T-helper 17 cell (primary cell): ENCODE measurements at regions not wholly inside any gene's neighbourhood (a gene's known extent, or its start where the extent isn't known, plus 50 kb on each side); places are given as distances from the start of the nearest gene placed in this dataset.

Experiments
- ATAC-seq: fragments of 150-1000 bp; cut with Tn5 transposase; 2 replicates; pipeline ENCODE4 v1.10.0; 2021; ENCODE audit warnings: mild to moderate bottlenecking, moderate library complexity
- DNase-seq, 3 donors: peaks; one replicate each; pipeline versions ENCODE4 v3.0.0 to v3.0.0-alpha.2; 2020 to 2021
- H3K9me3 ChIP-seq: one replicate; pipeline ENCODE4 v1.7.0; 2013; ENCODE audit warnings: low read length, mild to moderate bottlenecking; ENCODE audit not compliant: control insufficient read depth, poor library complexity, severe bottlenecking
- H3K27ac Mint-ChIP-seq: one replicate; pipeline ENCODE4 v1.8.0; 2022; ENCODE audit warnings: mild to moderate bottlenecking, moderate library complexity, mixed read lengths
- H3K27me3 Mint-ChIP-seq: one replicate; pipeline ENCODE4 v1.8.0; 2022; ENCODE audit warnings: mixed read lengths
- H3K36me3 Mint-ChIP-seq: one replicate; pipeline ENCODE4 v1.8.0; 2022; ENCODE audit warnings: low read depth, mixed read lengths
- H3K4me1 Mint-ChIP-seq: one replicate; pipeline ENCODE4 v1.8.0; 2022; ENCODE audit warnings: mild to moderate bottlenecking, mixed read lengths
- H3K4me3 Mint-ChIP-seq: one replicate; pipeline ENCODE4 v1.8.0; 2022; ENCODE audit warnings: mild to moderate bottlenecking, moderate library complexity, mixed read lengths

- H3K27ac Mint-ChIP-seq, result no peak overlapping the region
- no peak overlapping the region for H3K4me3 Mint-ChIP-seq
- DNase-seq (no peak), ATAC-seq (no peak)
- no peaks in the 10 kb centered on the region for H3K4me1 Mint-ChIP-seq
- H3K36me3 Mint-ChIP-seq, result no peaks in the 10 kb centered on the region
- H3K27me3 Mint-ChIP-seq, result no peaks in the 10 kb centered on the region
- H3K9me3 ChIP-seq, result no peaks in the 10 kb centered on the region
Observed at GRCh38 chr12:115212356-115212755, 528.4 kb upstream of the TBX3 start.

GRCh38 chr12:115210533-115211252, 526.7 kb upstream of the TBX3 start:
- H3K36me3 Mint-ChIP-seq, result no peaks in the 10 kb centered on the region
- ATAC-seq (no peak), DNase-seq (no peak)
- no peaks in the 10 kb centered on the region for H3K27me3 Mint-ChIP-seq
- no peak overlapping the region for H3K27ac Mint-ChIP-seq
- no peak overlapping the region for H3K4me3 Mint-ChIP-seq
- no peaks in the 10 kb centered on the region for H3K4me1 Mint-ChIP-seq
- no peaks in the 10 kb centered on the region for H3K9me3 ChIP-seq

GRCh38 chr12:115209230-115209629, 525.3 kb upstream of the TBX3 start:
- H3K4me1 Mint-ChIP-seq, result no peaks in the 10 kb centered on the region

GRCh38 chr12:115208098-115208497, 524.1 kb upstream of the TBX3 start:
- Mint-ChIP-seq H3K4me1 (no peaks in the 10 kb centered on the region), H3K36me3 (no peaks in the 10 kb centered on the region), H3K4me3 (no peak overlapping the region), H3K27me3 (no peaks in the 10 kb centered on the region), H3K27ac (no peak overlapping the region)
- H3K9me3 ChIP-seq, result no peaks in the 10 kb centered on the region
- ATAC-seq, result no peak
- DNase-seq, result no peak

More at GRCh38 chr12:115209230-115209629, 525.3 kb upstream of the TBX3 start:
- no peaks in the 10 kb centered on the region for H3K9me3 ChIP-seq
- Mint-ChIP-seq H3K36me3 (no peaks in the 10 kb centered on the region), H3K27ac (no peak overlapping the region), H3K27me3 (no peaks in the 10 kb centered on the region), H3K4me3 (no peak overlapping the region)
- no peak for ATAC-seq
- no peak for DNase-seq

- H3K9me3 ChIP-seq, result no peaks in the 10 kb centered on the region
- Mint-ChIP-seq H3K27ac (no peak overlapping the region), H3K36me3 (no peaks in the 10 kb centered on the region), H3K4me3 (no peak overlapping the region), H3K27me3 (no peaks in the 10 kb centered on the region), H3K4me1 (no peaks in the 10 kb centered on the region)
- DNase-seq (no peak), ATAC-seq (no peak)
Observed at GRCh38 chr12:115207216-115207915, 523.4 kb upstream of the TBX3 start.

- DNase-seq (no peak), ATAC-seq (no peak)
- H3K9me3 ChIP-seq, result no peaks in the 10 kb centered on the region
- Mint-ChIP-seq H3K27me3 (no peaks in the 10 kb centered on the region), H3K4me3 (no peak overlapping the region), H3K4me1 (no peaks in the 10 kb centered on the region), H3K36me3 (no peaks in the 10 kb centered on the region), H3K27ac (no peak overlapping the region)
Observed at GRCh38 chr12:115206801-115207200, 522.8 kb upstream of the TBX3 start.

GRCh38 chr12:115205755-115206308, 521.9 kb upstream of the TBX3 start:
- H3K9me3 ChIP-seq, result no peaks in the 10 kb centered on the region
- Mint-ChIP-seq H3K4me3 (no peak overlapping the region), H3K4me1 (no peaks in the 10 kb centered on the region), H3K36me3 (no peaks in the 10 kb centered on the region), H3K27ac (no peak overlapping the region), H3K27me3 (no peaks in the 10 kb centered on the region)
- ATAC-seq (no peak), DNase-seq (no peak)

GRCh38 chr12:115204957-115205754, 521.2 kb upstream of the TBX3 start:
- no peak for DNase-seq
- Mint-ChIP-seq H3K27ac (no peak overlapping the region), H3K36me3 (no peaks in the 10 kb centered on the region)

GRCh38 chr12:115203701-115204100, 519.7 kb upstream of the TBX3 start:
- Mint-ChIP-seq H3K4me3 (no peak overlapping the region), H3K4me1 (no peaks in the 10 kb centered on the region), H3K27ac (no peak overlapping the region), H3K27me3 (no peaks in the 10 kb centered on the region), H3K36me3 (no peaks in the 10 kb centered on the region)
- DNase-seq, result no peak
- no peaks in the 10 kb centered on the region for H3K9me3 ChIP-seq
- ATAC-seq, result no peak

More at GRCh38 chr12:115204957-115205754, 521.2 kb upstream of the TBX3 start:
- H3K4me1 Mint-ChIP-seq, result no peaks in the 10 kb centered on the region
- no peaks in the 10 kb centered on the region for H3K27me3 Mint-ChIP-seq
- H3K4me3 Mint-ChIP-seq, result no peak overlapping the region
- H3K9me3 ChIP-seq, result no peaks in the 10 kb centered on the region
- no peak for ATAC-seq

- H3K4me3 Mint-ChIP-seq, result no peak overlapping the region
- H3K9me3 ChIP-seq, result no peaks in the 10 kb centered on the region
- H3K27me3 Mint-ChIP-seq, result no peaks in the 10 kb centered on the region
- DNase-seq, result no peak
- H3K27ac Mint-ChIP-seq, result no peak overlapping the region
- H3K4me1 Mint-ChIP-seq, result no peaks in the 10 kb centered on the region
- no peaks in the 10 kb centered on the region for H3K36me3 Mint-ChIP-seq
- ATAC-seq, result no peak
Observed at GRCh38 chr12:115201966-115202365, 518.0 kb upstream of the TBX3 start.

GRCh38 chr12:115199831-115200230, 515.9 kb upstream of the TBX3 start:
- no peak overlapping the region for H3K27ac Mint-ChIP-seq
- ATAC-seq (no peak), DNase-seq (no peak)
- no peaks in the 10 kb centered on the region for H3K4me1 Mint-ChIP-seq
- no peaks in the 10 kb centered on the region for H3K9me3 ChIP-seq
- H3K4me3 Mint-ChIP-seq, result no peak overlapping the region
- no peaks in the 10 kb centered on the region for H3K36me3 Mint-ChIP-seq
- H3K27me3 Mint-ChIP-seq, result no peaks in the 10 kb centered on the region

- no peaks in the 10 kb centered on the region for H3K27me3 Mint-ChIP-seq
- H3K27ac Mint-ChIP-seq, result no peak overlapping the region
- ATAC-seq (no peak), DNase-seq (no peak)
- H3K4me1 Mint-ChIP-seq, result no peaks in the 10 kb centered on the region
- H3K9me3 ChIP-seq, result no peaks in the 10 kb centered on the region
- H3K36me3 Mint-ChIP-seq, result no peaks in the 10 kb centered on the region
- no peak overlapping the region for H3K4me3 Mint-ChIP-seq
Observed at GRCh38 chr12:115194857-115195256, 510.9 kb upstream of the TBX3 start.

- no peaks in the 10 kb centered on the region for H3K9me3 ChIP-seq
- Mint-ChIP-seq H3K27me3 (no peaks in the 10 kb centered on the region), H3K4me1 (no peaks in the 10 kb centered on the region), H3K4me3 (no peak overlapping the region), H3K27ac (no peak overlapping the region), H3K36me3 (no peaks in the 10 kb centered on the region)
- DNase-seq (no peak), ATAC-seq (no peak)
Observed at GRCh38 chr12:115194448-115194847, 510.5 kb upstream of the TBX3 start.
